ENCODE measurements at regions not wholly inside any gene's neighbourhood (a gene's known extent, or its start where the extent isn't known, plus 50 kb on each side); places are given as distances from the start of the nearest gene placed in this dataset.

DNA sequence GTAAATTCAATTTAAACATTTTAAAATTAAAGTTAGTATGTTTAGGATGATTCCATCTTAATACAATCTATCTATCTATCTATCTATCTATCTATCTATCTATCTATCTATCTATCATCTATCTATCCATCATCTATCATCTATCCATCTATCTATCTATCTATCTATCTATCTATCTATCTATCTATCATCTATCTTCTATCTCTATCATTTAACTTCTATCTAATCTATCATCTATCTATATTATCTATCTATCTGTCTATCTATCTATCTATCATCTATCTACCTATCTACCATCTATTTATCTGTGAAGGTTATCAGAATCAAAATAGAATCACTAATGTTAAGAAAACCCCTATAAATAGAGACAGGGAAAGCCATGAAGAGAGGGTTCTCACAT lies 78.3 kb downstream of the RAMP3 start:
- DNase-seq (ENCODE audit: low spot score) = no peak

DNA sequence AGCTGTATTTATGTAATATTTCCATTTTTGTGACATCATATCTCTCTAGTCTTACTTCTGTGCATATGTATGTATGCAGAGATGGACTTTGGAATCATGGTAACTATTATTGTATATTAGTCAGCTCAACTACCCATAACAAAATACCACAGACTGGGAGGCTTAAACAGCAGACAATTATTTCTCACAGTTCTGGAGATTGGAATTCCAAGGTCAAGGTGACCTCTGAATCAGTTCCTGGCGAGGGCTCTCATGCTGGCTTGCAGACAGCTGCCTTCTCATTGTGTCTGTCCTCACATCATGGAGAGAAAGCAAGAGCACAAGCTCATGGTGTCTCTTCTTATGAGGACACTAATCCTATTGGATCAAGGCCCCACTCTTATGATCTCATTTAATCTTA lies 79.1 kb downstream of the RAMP3 start:
- DNase-seq (ENCODE audit: low spot score) = no peak

DNA sequence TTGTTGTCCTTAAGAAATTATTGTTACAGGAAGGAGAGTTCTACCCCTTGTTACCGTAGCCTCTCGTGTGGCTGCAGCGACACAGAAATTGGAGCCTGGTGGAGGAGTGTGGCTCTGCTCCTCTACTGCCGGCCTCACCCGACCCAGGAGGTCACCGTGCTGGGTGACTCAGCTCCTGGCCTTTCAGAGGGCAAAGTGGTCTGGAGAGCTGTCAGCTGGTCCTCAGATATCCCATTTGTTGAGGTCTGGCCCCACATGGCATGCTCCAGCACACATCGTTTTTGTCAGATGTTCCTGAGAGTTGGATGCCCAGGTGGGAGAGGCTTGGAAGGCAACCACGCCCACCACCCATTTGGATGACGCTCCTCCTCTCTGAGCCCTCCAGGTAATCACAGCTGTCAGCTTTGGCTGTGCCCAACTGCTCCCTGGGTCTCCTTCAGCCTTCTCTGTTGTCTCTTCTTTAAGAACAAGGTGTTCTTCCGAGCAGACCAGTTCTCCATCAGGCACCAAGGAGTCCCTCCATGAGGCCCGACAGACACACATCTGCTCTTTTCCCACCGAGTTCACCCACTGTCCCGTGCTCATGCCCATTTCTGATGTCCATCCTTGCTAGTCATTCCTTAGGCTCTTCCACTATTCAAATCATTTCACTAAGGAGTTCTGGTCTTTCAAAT lies 80.3 kb downstream of the RAMP3 start:
- no peak for DNase-seq (ENCODE audit: low spot score)

DNA sequence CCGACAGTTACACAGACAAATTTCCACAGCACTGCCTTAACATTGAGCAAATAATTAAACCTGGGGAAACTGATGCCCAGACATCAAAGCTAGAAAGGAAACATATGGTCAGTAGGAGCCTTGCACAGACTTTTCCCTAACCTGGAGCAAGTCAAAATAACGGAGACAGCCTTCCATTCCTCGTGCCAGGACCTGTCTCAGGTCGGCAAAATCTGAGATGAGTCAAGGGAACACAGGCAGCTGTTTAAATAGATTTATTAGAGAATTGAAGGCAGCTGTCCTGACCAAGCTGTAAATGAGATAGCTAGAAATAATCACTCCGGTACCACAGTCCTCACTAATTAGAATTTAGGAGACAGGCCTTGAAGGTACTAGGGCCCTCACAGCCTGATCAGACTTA lies 81.2 kb downstream of the RAMP3 start:
- DNase-seq (ENCODE audit: low spot score) = no peak

DNA sequence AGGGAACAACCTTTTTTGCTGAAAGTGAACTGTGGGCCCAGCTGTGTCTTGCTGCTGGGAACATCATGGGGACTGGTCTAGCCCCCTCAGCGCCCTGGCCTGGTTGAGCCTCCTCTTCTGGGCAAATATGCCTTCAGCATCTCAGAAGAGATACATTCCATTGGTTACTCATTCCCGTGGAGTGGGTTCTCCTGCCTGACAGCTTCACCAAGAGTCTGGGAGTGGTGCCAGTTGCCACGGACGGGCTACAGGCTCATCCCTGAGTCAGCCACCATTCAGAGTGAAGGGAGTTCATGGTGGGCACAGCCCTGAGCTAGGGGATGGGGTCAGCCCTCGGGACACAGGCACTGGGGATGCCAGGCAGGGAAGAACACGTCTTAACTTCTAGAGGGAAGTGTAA lies 81.9 kb downstream of the RAMP3 start:
- no peak for DNase-seq (ENCODE audit: low spot score)

DNA sequence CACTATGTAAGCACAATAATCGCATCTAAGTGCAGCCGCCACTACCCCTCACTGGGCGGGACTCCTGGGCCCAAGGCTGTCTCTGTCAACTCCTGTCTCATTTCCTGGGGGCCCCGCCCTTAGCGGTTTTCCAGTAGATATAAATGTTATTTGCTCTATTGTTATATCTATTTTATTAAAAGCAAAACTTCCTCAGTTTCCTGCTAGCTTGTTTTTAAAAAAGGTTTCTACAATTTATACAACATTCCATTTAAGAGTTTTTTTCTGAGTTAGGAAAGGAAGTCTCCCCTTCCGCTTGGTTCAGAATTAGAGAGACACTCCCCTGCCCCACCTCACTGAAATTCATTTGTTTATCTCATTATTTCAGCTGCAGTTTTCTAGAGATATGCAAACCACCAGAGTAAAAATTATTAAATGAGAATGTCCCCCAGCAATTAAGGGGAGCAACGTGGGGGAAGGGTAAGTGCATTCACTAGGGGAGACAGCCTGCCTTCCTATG lies 82.7 kb downstream of the RAMP3 start:
- DNase-seq (ENCODE audit: low spot score) = no peak

DNA sequence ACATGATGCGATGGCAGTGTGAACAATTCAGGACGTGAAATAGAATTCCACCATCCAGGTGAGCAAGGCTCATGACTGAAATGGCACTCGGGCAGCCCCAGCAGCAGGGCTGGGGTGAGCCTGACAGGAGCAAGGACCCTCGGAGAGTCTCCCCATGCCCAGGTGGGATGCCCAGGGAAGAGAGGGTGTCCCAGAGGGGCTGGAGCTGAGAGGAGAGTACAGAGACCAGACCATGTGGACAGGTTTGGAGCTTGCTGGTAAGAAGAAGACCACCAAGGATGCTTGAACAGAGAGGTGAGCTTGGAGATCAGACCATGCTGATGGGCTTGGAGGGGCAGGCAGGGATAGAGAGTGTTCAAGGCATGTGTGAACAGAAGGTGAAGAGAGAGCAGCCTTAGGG lies 83.3 kb downstream of the RAMP3 start:
- DNase-seq (ENCODE audit: low spot score) = no peak

DNA sequence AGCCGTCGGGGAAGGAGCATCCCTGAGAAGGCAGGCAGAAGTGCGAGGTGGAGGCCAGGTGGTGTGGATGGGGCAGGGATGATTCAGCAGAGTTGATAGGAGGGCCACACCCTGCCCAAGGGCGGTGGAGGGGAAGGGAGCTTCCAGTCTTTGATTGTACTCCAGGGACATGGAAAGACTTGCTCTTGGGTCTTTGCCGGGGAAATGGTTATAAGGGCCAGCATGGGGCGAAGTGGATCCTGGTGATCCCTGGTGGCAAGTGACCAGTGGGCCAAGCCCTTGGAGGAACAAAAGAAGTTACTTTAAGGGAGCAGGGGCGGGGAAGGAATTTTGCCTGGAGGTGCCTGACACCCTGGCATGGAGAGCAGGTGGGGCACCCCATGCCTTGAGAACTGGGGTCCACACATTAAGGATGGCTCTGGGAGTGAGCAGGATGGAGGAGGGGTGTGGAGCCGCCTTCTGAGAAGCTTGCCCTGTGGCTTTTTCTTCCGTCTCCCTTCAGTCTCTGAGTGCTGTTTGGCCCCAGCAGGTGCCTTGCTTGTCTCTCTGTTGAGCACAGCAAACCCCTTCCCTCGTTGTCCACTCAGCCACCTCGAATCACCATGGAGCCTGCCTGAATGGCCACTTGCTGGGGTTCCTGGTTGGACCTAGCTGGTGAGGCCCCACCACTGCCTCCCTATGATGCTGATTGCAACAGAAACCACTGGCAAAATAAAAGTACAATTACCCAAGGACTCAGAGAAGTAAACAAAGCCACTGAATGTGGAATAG lies 83.9 kb downstream of the RAMP3 start:
- DNase-seq (ENCODE audit: low spot score) = no peak

DNA sequence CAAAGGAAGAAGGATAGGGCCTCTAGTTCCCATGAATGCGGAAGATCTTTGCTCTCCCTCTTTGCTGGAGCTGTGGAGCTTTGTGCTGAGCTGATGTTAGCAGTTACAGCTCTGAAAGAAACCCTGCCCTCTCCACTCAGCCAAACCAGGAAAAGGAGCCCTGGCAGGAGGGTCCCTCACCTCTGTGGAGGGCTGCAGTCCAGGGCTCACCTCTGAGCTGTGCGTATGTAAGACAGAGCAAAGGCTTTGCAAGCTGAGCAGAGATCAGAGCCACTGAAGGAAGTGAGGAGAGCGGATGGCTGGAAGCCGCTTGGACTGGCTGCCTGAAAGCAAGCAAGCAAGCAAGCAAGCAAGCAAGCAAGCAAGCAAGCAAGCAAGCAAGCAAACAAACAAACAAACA lies 84.7 kb downstream of the RAMP3 start:
- no peak for DNase-seq (ENCODE audit: low spot score)

DNA sequence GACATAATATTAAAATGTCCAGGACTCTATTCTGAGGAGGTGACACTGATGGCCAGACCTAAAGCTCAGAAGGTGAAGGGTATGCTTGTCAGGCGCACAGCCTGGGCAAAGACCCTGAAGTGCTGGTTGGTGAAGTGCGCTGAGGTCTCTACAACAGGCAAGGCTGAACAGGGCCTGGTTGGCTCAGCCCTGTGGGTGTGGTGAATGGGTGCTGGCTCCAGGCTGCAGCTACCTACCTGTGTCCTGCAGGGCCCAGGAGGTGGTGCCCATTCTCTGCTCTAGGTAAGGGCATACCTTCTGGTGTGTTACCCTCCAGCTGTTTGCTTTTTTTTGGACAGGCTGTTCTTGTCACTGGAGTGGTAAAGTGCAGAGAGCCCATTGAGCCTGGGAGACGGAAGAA lies 85.1 kb downstream of the RAMP3 start:
- no peak for DNase-seq (ENCODE audit: low spot score)

DNA sequence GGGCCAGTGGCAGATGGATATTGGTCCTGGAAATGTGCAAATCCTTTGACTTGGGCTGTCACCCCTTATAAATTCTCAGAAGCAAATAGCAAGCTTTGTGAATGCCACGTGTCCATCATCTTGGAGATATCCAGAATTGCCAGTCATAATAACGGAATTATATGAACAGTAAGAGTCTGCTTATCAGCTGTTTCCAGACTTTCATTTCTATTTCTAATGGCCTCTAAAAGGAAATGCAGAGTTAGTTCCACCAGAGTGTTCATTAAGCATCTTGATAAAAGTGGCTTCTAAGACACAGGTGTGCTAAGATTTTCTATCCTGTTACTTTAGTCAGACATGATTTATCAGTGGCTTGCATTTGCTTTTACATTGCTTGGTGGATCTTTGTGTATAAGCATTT lies 87.4 kb downstream of the RAMP3 start:
- no peak for DNase-seq (ENCODE audit: low spot score)

DNA sequence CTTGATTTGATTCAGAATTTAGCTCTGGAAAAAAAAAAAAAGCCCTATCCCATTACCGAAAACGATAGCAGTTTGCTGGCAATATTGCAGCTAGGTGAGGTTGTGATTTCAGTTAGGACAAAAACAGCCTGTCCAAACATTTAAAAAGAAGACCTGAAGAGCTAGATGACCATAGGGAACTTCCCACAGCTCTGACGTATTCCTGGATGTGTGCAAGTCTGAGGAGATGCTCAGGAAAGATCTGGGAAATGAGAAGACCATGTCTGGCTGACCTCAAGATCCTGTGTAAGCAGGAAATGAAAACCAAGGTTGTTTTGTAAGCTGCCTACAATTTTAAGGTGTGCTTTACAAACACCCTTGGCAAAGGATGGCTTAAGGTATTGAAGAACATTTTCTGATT lies 88.7 kb downstream of the RAMP3 start:
- DNase-seq (ENCODE audit: low spot score) = no peak

DNA sequence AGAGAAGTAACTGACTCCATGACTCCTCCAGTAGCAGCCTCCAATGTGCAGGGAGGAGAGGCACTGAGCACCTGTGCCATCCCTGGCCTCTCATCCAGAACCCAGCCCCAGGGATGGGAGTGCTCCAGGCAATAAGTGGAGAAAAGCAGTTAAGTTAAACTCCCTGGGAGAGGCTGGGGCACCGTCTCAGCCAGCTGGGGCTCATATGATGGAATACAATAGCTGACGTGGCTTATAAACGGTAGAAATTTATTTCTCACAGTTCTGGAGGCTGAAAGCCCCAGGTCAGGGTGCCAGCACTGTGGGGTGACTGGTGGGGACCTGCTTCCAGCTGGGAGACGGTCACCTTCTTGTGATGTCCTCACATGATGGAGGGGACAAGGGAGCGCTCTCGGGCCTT lies 94.7 kb downstream of the RAMP3 start:
- no peak for DNase-seq (ENCODE audit: low spot score)

DNA sequence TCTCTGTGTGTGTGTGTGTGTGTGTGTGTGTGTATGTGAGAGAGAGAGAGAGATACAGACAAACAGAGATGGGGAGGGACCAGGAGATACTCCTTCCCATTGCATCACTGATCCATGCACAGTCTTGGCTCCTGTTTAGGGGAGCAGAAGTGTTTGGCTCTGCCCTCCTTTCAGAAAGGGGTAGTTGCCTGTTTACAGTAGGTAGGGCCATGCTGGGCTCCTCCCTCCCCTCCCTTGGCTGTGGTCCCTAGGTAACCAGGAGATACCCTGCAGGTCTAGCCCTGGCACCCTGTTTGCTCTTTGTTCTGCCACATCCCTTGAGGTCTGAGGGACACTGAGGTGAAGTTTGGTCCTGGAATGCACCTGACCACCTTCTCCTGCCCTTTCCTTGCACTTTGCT lies 95.3 kb downstream of the RAMP3 start:
- no peak for DNase-seq (ENCODE audit: low spot score)

DNA sequence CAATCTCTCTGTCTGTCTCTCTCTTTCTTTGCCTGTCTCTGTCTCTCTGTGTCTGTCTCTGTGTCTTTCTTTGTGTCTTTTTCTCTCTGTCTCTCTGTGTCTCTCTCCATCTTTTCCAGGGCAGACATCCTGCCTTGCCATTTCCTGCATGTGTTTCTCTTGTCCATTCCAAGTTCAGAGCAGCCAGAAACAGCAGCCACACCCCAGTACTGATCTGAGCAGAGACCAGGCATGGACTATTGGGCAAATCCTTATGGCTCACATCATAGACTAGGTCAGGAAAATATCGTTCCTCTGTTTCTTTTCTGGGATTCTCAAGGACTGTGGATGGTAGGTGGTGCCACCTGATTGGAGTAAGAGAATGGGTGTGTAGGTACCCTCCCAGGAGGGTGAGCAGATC lies 95.8 kb downstream of the RAMP3 start:
- DNase-seq (ENCODE audit: low spot score) = no peak

DNA sequence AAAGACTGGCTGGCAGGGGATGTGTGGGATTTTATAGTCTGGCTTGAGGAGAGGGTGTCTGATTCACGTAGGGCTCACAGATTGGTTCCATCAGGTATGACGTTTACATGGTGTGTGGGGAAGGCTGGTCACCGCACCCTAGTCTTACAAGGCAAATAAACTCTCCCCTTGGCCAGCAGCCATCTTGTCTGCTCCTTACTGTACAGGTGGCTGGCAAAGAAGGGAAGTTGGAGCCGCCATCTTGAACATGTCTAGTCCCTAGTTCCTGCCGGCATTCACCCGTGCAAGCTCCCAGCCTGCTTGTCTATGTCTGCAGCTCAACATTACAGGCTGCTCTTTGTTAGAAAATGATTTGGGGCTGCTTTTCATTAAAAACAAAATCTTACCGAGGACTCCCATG lies 97.6 kb downstream of the RAMP3 start:
- no peak for DNase-seq (ENCODE audit: low spot score)

DNA sequence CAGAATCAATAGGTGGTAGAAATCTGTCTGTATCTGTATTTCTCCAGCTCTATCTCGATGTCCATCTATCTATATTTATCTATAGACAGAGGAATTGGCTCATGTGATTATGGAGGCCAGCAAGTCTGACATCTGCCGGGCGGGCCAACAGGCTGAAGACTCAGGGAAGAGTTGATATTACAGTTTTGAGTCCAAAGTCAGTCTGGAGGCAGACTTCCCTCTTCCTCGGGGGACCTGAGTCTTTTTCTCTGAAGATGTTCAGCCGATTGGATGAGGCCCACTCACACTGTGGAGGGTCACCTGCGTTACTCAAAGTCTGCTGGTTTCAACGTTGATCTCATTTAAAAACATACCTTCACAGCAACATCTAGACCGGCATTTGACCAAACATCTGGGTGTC lies 98.7 kb downstream of the RAMP3 start:
- no peak for DNase-seq (ENCODE audit: low spot score)

DNA sequence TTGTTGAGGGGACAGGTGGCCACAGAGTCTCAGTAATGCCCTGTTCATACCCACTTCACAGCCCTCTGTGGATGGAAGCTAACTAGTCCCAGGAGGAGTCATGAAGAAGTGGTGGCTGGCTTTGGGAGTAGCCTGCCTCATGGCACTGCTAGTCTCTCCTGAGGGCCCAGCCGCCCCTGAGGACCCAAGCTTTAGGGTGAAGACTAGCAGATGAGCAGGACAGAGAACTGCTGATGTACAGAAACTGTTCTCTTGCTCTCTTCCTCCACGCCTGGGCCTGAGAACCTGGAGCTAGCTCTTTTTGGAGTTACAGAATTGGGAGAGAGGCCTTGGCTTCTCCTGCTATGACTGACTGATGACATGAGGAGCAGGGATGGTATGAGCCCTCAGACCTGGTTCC lies 99.2 kb downstream of the RAMP3 start:
- DNase-seq (ENCODE audit: low spot score) = no peak

DNA sequence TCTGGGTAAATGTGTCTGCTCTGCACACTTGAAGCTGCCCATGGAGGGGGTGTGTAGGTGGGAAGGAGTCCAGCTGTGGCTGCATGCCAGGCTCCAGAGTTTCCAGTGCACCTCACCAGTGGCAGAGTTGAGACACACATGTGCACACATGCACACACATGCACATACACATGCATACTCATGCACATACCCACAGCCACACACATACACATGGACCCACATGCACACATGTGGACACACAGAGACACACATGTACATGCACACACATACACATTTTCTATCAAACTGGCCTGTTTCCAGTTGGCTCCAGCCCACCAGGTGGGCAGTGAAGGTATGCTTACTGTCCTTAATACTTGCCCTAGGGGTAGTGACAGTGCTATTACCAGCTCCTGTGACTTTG lies 99.7 kb downstream of the RAMP3 start:
- no peak for DNase-seq (ENCODE audit: low spot score)

DNA sequence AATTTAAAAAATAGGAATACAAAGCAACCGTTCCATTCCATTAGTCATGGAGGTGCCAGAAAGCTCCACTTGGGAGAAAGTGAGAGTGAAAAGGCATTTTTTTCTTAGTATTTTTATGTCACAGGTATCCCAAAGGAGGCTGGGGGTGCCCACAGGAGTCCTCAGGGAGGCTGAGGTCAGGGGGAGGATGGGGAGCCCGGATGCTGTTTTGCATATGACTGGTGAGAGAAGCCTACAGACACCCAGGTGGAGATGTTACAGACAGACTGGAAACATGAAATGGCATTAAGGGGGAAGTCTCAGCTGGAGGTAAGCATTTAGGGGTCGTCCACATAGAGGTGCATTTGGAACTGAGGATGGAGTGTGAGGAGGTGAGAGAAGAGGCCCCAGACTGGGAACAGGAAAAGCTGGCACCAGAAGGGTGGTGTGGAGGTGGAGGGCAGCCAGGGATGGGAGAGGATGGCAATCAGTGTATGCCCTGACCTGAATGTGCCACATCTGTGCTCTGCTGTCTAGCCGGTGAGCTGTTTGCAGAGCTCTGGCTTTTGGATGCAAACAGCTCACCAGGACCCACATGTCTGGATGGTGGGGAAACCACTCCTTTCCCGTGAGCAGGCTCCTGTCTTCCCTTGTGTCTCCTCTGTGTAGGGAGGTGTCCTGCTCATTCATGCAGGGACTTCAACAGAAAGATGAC lies 101.1 kb downstream of the RAMP3 start:
- no peak for DNase-seq (ENCODE audit: low spot score)

DNA sequence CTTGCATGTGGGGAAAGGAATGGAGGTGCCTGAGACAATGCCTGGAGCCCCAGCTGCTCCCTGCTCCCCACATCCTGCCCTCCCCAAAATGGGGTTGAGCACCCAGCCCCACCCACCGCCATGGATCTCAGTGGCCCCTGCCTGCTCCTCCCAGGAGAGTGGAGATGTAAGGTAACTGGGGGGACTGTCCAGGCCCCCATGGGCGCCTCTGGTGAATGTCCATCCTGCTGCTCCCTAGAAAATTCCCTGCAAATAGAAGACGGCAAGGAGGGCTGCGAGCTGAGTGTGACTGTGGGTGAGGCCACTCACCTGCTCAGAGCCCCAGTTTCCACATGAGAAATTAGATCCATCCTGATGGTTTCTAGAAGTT lies 101.6 kb downstream of the RAMP3 start:
- no peak for DNase-seq (ENCODE audit: low spot score)

DNA sequence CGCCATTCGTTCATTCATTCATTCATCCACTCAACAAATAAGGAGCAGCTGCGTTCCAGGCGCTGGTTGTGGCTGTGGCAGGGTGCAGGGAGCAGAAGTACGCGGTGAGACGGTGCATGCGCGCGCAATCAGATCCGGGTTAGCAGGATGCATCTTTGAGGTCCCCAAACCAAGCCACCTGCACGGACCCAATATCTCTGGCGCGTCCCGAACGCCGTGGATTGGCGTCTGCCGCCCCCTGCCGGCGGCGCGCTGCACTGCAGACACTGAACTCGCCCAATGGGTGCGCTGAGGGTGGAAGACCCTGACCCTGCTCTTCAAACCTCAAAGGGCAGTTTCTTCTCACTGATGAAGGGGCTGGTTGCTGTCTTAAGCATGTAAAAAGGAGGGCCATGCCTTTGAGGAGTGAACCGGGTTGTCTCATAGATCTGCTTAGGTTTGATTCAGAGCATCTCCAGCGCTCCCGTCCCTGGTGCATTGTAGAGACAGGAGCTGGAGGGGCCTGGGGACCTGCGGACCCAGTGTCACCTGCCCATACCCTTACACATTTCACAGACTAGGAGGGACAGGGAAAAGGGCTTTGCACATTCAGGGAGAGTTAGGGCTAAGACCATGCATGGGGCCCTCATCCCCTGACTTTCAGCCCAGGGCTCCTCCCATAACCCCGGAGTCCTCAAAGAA lies 102.5 kb downstream of the RAMP3 start:
- peak; percentile 61 for DNase-seq (ENCODE audit: low spot score)

DNA sequence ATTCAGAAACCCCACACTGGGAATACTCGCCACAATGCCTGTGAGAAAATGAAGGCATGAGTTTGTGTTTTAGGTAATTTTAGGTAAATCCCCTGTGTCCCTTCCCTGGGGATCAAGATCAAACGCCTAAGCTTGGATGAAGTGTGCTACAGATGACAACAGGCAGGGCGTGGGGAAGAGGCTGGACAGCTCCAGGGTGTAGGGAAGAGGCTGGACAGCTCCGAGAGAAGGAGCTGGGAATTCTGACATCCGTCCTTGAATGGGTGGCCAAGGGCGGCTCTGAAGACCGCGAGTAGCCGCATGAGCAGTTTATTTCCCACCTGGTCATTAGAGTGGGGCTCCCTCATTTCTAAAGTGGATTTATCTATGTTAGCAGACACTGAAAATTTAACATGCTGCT lies 109.7 kb downstream of the RAMP3 start:
- DNase-seq (ENCODE audit: low spot score) = no peak
